Stimulated activated CD4-positive, alpha-beta T cell treated with anti-CD3 and anti-CD28 coated beads, TNF-alpha, amount 100 ng/mL, for 24 hours (primary cell): ENCODE measurements at regions not wholly inside any gene's neighbourhood (a gene's known extent, or its start where the extent isn't known, plus 50 kb on each side); places are given as distances from the start of the nearest gene placed in this dataset.

Source experiments
- DNase-seq, 3 experiments: peaks; one replicate each; pipeline ENCODE4 v3.0.0-alpha.2; 2020; ENCODE audit warnings: low read depth in 3 of 3

DNA sequence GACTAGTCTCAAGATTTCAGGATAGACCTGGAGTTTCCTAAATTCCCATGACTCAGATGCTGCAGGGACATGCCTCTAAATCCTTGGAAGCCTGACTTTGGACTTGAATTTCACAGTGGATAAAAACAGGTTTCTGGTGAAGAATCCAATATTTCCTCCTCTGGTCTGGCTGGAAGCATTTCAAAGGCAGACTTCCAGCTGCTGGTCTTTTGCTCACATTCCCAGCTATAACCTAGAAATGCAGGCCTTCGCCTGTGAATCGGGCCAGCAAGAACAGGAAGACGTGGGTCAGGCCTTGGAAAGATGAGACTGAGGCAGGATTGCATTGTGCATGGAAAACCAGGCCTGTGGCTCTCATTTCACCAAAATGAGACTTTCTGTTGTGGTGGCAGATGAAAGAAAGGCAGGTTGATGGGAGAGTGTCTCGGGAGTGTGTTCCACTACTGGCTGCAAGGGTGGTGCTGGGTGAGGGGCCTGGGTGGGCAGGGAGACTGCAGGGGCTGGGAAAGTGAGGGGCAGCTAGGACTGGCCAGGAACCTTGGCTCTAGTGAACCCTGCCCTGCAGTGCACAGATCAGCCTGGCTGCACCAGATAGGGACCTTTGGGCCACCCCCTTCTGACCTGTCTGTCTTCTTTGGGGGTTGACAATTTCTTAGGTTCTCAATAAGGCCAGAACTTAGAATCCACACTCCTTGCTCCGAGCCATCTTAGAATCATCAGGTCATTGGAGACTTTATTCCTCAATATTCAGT is 488.8 kb upstream of the MKI67 start:
- no peak for DNase-seq

DNA sequence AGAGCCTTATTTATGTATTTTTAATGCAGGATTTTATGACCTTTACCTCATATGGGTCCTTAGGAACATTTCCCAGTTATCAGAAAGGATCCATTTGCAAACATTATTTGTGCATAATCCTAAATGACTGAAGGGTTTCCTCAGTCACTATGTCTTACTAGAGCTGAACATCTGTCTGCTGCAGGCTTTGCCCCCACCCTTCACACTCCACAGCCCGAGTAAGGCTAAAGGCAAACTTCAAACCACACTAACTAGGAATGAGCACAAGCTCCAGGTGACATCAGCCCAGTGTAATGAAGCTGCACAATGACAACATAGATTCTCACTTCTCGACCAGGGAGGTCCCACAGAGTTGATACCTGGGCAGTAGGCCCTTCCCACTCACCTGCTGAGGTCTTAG is 491.3 kb upstream of the MKI67 start:
- DNase-seq = no peak

DNA sequence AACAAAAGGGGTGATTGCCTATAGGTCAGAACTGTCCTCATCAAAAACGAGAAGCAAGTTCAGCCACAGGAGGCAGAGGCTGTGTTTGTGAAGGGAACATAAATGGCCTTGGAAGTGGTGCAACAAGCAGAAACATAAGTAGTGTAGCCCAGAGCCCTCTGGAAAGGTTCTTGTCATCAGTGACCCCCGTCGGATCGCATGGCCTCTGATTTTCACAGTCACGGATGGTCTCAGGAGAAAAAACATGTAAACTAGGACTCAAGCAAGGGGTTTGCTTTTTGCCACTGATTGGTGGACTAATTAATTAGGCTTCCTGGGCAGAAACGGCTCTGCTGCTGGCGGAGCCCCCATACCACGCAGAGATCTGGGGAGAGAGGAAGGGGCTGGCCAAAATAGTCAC is 496.5 kb upstream of the MKI67 start:
- DNase-seq = no peak

DNA sequence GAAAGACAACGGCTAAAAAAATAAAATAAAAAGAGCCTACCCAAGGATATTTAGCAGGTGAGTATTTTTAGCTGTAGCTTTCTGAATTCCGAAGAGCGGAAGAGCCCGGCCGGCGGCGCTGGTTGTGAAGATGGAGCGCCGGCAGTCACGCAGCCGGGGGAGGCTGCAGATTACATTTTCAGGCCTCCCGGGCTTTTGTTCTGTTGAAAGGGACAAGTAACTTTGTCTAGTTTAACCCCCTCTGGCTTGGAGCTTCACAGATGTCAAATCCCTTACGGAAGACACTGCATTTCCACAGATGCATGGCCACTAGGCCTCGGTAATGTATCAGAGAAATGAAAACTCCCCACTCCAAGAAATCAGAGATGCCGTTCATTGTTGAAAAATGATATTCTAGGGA is 497.6 kb upstream of the MKI67 start:
- no peak for DNase-seq

DNA sequence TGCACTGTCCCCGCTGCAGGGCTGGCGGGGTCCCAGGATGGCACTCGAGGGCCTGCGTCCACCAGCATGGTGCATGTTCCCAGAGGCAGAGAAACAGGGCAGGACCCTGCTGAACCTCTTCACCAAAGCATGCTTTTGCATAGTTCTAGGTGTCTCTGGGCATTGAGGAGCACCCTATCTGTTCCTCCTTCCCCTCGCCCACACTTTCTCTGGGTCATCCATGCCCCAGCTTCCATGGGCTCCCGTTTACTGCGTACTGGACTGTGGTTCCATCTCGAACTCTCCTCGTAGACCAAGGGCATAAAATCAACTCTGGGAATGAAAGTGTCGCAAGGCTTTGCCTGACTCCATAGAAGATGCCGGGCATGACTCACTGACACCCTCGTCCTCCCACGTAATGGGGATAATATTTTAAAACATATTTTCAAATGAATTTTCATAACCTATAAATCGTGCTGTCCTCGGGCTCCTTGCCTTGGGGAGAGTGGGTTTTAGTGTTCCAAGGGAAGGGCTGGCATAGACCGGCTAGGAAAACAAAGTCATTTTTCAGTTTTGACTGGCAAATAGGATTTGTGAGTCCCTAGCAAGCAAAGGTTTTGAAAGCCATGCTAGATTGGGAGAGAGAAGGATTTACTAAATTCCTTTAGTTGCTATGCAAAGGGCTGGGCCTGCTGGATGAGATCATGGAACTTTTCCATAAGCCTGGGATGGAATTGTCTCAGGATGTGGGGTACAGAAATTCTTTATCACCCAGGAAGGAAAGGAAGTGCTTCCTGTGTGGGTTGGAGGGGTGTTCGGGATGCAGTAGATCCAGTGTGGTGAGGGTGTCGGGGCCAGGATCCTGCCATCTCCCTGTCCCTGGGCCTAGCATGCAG is 498.7 kb upstream of the MKI67 start:
- no peak for DNase-seq

DNA sequence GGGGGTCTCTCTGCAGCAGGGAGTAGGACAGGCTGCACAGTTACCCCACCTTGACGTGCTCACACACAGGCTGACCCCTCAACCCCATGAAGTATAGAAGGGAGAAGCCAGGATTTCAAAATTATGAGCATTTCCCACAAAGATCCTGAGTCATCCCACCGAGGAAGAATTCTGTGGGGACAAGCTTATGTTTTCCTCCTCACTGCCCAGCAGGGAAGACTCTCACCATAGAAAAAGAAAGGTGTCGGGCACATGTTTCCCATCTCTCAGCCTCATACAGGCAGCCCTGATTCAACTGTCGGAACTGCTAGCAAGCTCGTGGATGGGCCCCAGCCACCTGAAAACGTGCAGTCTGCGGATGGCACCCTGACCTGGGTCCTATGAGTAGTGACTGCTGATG is 499.7 kb upstream of the MKI67 start:
- no peak for DNase-seq

DNA sequence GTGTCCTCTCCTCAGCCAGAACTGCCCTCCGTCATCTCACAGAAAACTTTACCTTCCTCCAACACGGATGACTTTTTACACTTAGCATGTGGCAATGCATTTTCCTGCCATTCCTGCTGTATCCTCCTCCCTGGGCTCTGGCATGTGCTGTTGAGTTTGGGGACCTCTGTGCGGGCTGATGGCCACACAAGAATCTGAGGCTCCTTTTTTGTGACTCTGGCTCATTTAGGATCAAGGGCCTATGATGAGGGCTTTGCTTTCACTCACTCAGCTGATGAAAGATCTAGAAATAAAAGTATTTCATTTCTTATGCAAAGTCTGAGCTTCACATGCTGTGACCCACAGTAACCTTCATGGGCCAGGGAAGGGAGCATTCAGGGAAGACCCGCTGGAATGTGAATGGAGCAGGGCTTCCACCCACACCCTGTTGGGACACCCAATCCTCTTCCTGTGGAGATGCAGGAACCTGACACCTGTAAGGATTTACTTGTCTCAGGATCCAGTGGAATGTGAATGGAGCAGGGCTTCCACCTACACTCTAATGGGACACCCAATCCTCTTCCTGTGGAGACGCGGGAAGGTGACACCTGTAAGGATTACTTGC is 500.3 kb upstream of the MKI67 start:
- DNase-seq = no peak

DNA sequence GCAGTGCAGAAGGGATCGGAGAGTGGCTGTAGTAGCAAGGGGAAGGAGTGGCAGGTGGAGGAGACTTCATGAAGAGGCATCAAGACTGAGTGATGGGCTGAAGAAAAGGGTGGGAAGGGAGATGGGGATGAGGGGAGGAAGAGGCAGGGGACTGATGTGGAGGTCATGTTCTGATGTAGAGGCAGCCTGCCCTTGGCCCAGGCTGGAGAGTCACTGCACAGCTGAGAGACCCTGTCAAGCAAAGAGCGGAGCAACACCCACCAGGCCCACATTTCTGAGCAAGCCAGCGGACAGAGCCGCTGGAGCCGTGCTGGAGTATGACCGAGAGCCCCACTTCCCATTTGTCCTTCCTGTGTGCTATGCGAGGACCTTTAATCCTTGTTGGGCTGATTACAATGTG is 501.6 kb upstream of the MKI67 start:
- DNase-seq = no peak

DNA sequence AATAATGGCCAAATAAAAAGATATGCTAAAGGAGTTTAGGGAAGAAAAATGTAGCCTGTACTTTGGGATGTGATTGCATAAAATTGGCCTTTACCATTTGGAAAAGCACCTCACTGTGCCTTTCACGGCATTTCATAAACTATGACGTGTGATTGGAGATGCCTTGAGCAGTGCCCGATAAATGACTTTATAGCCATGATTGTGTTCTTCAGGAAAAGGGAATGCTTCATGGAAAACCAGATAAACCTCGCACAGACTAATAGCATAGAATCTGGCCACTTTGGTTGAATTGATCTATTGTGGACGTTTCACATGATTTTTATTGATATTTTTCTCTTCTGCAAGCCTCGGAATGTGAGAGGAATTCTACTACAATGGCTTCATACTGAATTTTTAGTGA is 502.0 kb upstream of the MKI67 start:
- DNase-seq = no peak

DNA sequence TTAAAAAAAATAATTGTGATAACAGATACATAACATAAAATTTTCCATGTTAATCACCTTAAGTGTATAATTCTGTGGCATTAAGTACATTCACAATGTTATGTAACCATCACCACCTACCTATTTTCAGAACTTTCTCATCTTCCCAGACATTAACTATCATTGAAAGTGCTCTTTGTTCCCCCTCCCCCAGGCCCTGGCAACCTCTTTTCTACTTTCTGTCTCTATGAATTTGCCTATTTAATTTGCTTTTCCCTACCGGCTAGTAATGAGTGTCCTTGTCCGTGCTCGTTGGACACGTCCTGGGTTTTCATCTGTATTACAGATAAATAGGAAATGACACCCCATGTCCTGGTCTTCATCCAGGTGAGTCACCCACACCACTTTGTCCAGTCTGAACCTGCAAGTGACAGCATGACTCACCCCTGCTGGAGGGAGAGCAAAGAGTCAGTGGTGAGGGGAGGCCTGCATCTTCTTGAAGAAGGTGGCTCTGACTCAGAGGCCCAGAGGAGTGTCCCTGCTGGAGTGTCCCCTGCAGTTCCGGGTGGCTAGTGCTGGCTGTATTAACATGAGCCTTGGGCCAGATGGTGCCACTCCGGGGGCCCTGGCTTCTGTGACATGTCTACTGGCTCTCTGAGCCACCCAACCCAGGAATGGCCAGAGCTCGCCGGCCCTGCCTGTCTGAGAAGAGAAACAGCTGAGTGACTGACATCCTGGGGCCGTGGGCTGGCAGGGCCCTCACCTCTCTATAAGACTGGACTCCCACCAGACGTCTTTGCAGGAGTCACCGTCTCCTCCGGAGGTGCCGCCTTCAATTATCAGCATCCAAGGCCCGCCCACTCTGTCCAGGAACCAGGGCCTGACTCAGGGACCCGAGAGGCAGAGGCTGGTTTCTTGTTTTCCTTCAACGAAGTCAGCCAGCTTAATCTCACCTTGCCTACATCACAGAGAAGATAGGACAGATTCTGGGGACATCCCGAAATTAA is 503.2 kb upstream of the MKI67 start:
- no peak for DNase-seq

DNA sequence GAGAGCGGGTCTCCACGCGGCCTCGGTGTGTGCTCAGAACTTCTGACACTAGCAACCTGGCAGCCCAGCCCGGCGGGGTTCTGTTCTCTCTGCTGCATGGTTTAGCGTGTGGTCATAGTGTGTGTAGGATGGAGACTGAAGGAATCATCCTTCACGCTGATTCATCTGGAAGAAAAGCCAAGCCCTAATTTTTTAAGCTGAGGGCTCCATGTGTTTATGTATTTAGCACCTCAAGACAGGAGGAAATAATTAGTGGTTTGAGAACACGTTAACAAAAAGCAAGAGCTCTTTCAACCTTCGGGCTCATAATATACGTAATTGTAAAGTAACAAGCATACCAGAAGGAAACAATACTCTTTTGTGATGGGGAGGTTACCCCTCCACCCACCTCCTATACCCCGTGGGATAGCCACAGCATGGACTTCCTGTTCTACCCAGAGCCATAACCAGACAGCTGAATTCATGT is 504.6 kb upstream of the MKI67 start:
- DNase-seq = no peak

DNA sequence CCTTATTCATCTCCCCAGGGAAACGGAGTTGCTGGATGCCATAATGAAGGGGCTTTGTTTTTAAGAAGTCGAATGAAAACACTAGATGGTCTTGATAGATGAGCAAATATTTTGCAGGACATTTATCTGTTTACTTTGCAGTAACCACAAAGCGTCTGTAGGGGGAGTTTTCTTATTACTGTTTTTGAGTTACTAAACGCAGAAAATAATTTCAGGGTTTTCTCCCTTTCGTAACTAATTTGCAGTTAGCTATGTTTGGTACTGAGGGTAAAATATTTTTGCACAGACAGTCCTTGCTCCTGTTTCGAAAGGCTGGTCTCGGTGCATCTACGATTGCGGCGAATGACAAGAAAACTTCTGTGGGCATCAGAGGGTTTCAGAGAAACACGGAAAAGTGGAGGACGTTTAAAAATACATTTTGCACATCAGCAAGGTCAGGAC is 505.6 kb upstream of the MKI67 start:
- no peak for DNase-seq

DNA sequence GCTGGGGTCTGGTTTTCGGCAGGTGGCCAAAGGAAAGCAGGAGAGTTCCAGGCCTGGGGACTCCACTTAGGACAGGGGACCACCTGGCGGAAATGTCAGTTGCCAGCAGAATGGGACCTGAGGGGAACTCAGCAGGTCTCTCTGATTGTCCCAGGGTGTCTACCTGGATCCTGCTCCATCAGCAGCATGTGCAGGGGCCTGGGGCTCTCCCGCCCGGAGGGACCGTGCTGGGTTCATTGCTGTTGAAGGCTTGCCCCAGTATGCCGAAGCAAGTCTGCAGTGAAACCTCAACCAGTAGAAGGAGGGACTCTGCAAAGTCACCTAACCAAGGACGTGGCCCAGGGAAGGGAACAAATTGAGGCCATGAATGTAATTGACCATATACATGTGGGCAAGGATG is 506.5 kb upstream of the MKI67 start:
- DNase-seq = no peak

DNA sequence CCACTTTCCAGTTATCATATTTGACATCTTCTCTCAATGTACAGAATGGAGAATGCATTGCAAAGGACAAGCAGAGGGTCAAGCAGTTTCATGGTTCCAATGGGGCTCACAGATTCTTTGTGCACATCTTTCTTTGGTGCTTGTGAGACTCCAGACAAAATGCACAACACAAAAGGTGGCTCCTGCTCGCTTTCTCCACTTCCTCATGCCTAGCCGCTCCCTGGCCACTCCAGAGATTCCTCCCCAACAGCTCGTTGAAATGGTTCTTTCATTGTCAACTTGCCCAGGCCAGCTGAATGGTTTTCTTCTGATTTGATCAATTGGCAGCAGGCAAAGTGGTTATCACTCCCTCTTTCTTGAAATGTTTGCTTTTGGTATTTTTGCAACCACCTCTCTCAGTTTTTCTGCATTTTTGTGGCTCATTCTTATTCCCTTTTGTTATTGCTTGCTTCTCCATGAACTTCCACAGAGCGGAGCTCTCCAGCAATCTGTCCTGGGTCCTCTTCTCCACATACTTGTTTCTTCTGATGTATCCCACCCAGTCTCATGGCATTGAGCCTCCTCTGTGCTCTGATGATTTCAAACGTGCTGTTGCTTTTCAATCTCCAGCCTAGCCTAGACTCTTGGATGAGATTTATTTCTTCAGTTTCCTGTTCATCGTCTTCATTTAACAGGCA is 507.8 kb upstream of the MKI67 start:
- no peak for DNase-seq

DNA sequence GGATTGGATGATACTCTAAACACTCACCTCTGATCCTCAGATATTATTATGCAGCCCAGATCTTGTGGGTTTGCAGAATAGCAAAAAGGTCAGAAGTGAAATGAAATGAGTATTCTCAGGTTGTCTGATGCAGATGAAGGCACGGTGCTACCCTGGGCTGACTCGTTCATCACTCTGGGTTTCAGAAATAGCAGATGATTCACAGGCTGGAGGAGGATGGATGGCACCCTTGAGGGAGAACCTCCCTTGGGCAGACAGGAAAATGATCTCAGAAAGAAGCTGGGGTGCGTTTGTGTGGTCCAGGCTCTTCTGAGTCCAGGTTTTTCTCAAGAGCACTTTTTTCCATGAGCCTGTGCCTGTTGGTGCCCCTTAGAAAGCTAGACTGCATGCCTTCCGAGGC is 515.8 kb upstream of the MKI67 start:
- no peak for DNase-seq

DNA sequence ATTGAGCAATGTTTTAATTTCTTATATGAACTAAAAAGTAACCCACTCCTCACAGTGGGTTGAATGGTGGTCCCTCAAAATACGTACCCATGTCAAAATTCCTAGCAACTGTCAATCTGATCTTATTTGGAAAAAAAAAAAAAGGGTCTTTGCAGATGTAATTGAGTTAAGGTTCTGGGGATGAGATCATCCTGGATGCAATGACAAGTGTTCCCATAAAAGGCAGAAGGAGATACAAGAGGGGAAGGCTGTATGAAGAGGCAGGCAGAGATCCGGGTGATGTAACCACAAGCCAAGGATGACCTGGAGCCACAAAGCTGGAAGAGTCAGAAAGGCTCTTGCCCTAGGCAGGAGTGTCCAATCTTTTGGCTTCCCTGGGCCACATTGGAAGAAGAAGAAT is 516.3 kb upstream of the MKI67 start:
- no peak for DNase-seq

DNA sequence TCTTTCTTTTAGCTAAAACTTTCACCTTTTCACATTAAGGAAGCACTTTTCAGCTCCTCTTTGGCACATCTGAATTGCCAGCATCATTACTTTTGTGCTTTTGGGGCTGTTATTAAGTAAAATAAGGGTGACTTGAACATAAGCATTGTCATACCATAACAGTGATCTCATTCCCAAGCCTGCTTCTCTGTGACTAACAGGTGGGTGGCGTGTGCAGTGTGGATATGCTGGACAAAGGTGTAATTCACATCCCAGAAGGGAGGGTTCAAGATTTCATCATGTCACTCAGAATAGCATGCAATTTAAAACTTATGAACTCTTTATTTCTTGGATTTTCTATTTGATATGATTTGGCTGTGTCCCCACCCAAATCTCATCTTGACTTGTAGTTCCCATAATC is 517.4 kb upstream of the MKI67 start:
- no peak for DNase-seq

DNA sequence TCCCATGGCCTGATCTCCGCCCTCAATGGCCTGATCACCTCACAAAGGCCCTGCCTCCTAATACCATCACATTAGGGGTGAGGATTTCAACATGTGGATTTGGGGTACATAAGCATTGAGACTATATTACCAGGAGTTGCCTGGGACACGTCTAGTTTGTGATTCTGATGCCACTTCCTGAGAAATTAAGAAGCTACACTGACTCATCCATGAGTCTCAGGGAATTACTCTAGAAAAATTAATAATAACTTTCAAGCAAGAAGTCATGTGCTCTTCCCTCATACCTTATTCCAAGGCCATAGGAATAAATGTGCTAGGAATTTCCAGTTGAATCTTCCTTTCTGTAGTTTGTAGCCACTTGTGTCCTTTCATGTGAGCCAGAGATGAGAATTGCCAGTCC is 519.3 kb upstream of the MKI67 start:
- no peak for DNase-seq

DNA sequence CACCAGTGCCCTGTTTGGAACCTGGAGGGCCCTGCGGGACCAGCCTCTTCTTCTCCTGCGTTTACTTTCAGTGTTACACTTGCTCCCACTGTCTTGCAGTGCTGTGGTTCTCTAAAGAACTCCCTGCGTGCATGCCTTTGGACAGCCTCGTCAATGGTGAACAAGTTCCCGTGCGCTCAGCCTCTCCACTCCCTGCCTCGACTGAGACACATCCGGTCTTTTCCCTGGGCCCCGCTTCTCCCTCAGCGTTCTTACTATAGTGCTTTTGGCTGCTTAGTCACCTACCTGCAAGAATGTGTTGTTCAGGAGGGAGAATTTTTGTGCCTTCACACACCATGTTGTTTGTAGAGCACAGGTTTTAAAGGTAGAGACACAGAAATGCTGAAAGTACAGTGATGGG is 520.7 kb upstream of the MKI67 start:
- no peak for DNase-seq

DNA sequence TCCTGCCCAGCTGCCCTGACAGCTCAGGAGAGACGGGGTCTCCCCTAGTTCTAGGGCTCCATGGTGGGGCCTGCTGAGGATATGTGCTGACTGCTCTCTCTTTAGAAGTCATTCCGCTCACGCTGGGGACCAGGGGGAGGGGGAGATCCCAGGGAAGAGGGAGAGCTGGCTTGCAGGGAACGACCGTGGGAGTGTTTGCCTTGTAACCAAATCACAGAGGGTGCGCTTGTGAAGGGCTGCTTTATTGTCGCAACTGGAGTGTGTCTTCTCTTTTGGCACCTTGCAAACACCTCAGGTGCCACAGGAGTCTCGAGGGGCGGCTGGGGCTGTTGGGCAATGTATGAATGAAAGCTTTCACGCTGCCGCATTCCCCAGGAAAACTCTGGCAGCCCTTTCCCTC is 531.3 kb upstream of the MKI67 start:
- DNase-seq = no peak

DNA sequence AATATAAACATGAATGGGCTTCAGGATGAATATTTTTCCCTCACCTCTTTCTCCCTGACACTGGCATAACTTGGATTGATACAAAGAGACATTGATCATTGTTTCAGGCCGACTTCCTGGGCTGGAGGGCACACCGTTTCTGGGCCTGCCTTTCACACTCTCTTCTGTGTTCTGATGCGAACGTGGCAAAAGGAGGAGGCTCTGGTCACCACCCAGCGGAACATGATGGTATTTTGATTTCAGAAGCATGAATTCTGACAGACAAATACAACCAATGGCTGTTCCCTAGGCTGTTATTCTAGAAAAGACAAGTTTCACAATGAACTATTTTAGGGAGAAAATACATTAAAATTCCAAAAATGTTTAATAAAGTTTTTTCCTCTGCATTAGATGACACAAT is 534.5 kb upstream of the MKI67 start:
- DNase-seq = no peak
